ENCODE measurements at regions not wholly inside any gene's neighbourhood (a gene's known extent, or its start where the extent isn't known, plus 50 kb on each side); places are given as distances from the start of the nearest gene placed in this dataset.

DNA sequence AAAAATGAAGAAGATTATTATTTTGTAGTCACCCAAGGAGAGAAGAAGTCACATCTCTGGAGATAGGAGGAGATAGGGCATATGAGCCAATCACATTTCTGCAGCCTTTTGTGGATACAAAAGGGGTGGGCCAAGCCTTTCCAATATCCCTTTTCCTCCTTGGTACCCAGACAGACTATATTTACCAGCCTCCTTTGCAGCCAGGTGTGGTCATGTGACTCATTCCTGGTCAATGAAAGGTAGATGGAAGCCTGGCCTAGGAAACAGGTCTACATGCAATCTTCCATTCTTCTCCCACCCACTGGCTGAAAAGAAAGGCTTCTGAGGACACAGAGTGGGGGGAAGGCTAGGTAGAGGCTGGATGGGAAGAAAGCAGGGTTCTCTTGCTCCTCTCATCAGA, 58.1 kb upstream of the ERG start:
- peaks cover 13% of the 10 kb centered on the region; the same call in 1 of the 2 replicates for H3K27me3 ChIP-seq (replicated peaks)
- no peaks in the 10 kb centered on the region for H3K9me3 ChIP-seq (replicated peaks)
- H3K4me1 ChIP-seq (replicated peaks) = no peaks in the 10 kb centered on the region
- DNase-seq (ENCODE audit: low read depth in 1 of 2, low spot score in 2 of 2) = no peak
- H3K27ac ChIP-seq = no peak overlapping the region
- no peak overlapping the region for H3K4me3 ChIP-seq
- H3K36me3 ChIP-seq = no peaks in the 10 kb centered on the region

GRCh38 chr21:38561205-38561604, 62.9 kb upstream of the ERG start:
- H3K4me1 ChIP-seq (replicated peaks) = no peaks in the 10 kb centered on the region
- peaks cover 13% of the 10 kb centered on the region; the same call in 1 of the 2 replicates for H3K27me3 ChIP-seq (replicated peaks)
- H3K4me3 ChIP-seq = no peak overlapping the region
- no peak overlapping the region for H3K27ac ChIP-seq
- H3K36me3 ChIP-seq = no peaks in the 10 kb centered on the region
- H3K9me3 ChIP-seq (replicated peaks) = no peaks in the 10 kb centered on the region
- DNase-seq (ENCODE audit: low read depth in 1 of 2, low spot score in 2 of 2) = no peak

GRCh38 chr21:38561613-38562581, 63.6 kb upstream of the ERG start:
- Histone ChIP-seq H3K4me1 (replicated peaks) (no peaks in the 10 kb centered on the region), H3K36me3 (no peaks in the 10 kb centered on the region), H3K27ac (no peak overlapping the region), H3K4me3 (no peak overlapping the region), H3K9me3 (replicated peaks) (no peaks in the 10 kb centered on the region), H3K27me3 (replicated peaks) (peaks cover 13% of the 10 kb centered on the region; the same call in 1 of the 2 replicates)
- DNase-seq (ENCODE audit: low read depth in 1 of 2, low spot score in 2 of 2) = no peak

GRCh38 chr21:38567335-38567969, 69.2 kb upstream of the ERG start:
- Histone ChIP-seq H3K27me3 (replicated peaks) (peaks cover 17% of the 10 kb centered on the region), H3K27ac (no peak overlapping the region), H3K4me3 (peak overlapping the region; percentile 11; the same call in 1 of the 2 replicates), H3K4me1 (replicated peaks) (peaks cover 8% of the 10 kb centered on the region; the same call in 1 of the 2 replicates), H3K36me3 (no peaks in the 10 kb centered on the region), H3K9me3 (replicated peaks) (no peaks in the 10 kb centered on the region)
- peak; percentile 27 to 61 for DNase-seq (ENCODE audit: low read depth in 1 of 2, low spot score in 2 of 2)

DNA sequence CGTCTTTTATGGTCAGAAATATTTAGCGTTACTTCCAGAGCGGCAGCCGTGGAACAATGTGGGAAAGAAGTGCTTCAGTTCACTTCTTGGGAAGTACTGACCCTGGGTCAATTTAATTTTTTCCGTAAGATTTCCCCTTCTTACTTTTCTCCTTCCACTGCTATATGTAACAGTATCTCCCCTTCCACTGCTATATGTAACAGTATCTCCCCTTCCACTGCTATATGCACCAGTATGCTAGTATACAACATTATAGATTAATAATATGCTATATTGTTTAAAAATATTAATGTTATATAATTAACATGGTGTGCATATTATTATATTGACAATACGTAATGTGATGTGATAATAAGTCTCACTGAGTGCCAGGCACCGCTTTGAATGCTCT, 69.7 kb upstream of the ERG start:
- Histone ChIP-seq H3K4me3 (peak overlapping the region; percentile 11; the same call in 1 of the 2 replicates), H3K27me3 (replicated peaks) (peaks cover 17% of the 10 kb centered on the region), H3K4me1 (replicated peaks) (peaks cover 8% of the 10 kb centered on the region; the same call in 1 of the 2 replicates), H3K9me3 (replicated peaks) (no peaks in the 10 kb centered on the region), H3K36me3 (no peaks in the 10 kb centered on the region), H3K27ac (no peak overlapping the region)
- no peak for DNase-seq (ENCODE audit: low read depth in 1 of 2, low spot score in 2 of 2)

DNA sequence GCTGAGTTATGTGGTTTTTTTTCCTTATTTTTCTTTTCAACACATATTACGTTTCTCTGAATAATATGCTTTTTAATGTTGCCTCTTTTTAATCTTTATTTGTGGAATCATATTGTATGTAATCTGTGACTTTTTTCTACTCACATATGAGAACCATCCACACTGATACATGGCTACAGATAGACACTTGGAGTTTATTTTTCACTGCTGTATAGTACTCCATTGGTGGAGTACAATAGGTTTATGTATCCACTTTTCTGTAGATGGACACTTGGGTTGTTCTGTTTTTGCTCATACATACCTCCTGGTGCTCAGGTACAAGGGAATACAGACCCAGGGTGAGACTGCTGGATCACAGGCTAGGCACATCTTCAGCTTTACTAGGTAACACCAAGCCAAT, 71.5 kb upstream of the ERG start:
- no peak overlapping the region for H3K4me3 ChIP-seq

GRCh38 chr21:38570596-38570995, 72.3 kb upstream of the ERG start:
- Histone ChIP-seq H3K27ac (no peak overlapping the region), H3K4me1 (replicated peaks) (peaks cover 8% of the 10 kb centered on the region; the same call in 1 of the 2 replicates), H3K27me3 (replicated peaks) (peaks cover 23% of the 10 kb centered on the region), H3K4me3 (no peak overlapping the region), H3K9me3 (replicated peaks) (no peaks in the 10 kb centered on the region), H3K36me3 (no peaks in the 10 kb centered on the region)
- no peak for DNase-seq (ENCODE audit: low read depth in 1 of 2, low spot score in 2 of 2)

More for the DNA sequence above, 71.5 kb upstream of the ERG start:
- Histone ChIP-seq H3K27me3 (replicated peaks) (peaks cover 17% of the 10 kb centered on the region), H3K9me3 (replicated peaks) (no peaks in the 10 kb centered on the region), H3K4me1 (replicated peaks) (peaks cover 8% of the 10 kb centered on the region; the same call in 1 of the 2 replicates), H3K27ac (no peak overlapping the region), H3K36me3 (no peaks in the 10 kb centered on the region)
- DNase-seq (ENCODE audit: low read depth in 1 of 2, low spot score in 2 of 2) = no peak

- Histone ChIP-seq H3K9me3 (replicated peaks) (no peaks in the 10 kb centered on the region), H3K27ac (no peak overlapping the region), H3K4me3 (no peak overlapping the region), H3K36me3 (no peaks in the 10 kb centered on the region), H3K27me3 (replicated peaks) (0 out of 2 replicates have a peak, but pooled peaks cover 9% of the 10 kb centered on the region), H3K4me1 (replicated peaks) (no peaks in the 10 kb centered on the region)
- no peak for DNase-seq (ENCODE audit: low read depth in 1 of 2, low spot score in 2 of 2)
Observed at GRCh38 chr21:38574895-38575575, 76.8 kb upstream of the ERG start.

DNA sequence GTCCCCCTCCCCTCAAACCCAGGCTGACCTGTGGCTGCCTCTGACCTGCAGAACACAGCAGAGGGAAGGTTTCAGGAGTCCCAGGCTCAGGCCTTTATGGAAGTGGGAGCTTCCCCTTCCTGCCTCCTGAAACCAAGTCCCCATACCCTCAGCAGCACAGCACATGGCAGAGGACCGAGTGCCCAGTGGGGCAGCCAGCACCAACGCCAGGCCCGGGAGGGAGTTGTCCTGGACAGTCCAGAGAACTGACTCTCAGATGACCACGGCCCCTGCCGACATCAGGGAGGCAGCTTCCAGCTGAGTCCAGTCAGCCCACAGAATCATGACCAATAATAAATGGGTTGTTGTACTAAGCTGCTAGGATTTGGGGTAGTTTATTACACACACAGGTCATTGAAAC, 79.6 kb upstream of the ERG start:
- H3K9me3 ChIP-seq (replicated peaks) = no peaks in the 10 kb centered on the region
- no peaks in the 10 kb centered on the region for H3K4me1 ChIP-seq (replicated peaks)
- H3K27ac ChIP-seq = no peak overlapping the region
- H3K27me3 ChIP-seq (replicated peaks) = 0 out of 2 replicates have a peak, but pooled peaks cover 7% of the 10 kb centered on the region
- DNase-seq (ENCODE audit: low read depth in 1 of 2, low spot score in 2 of 2) = no peak
- no peak overlapping the region for H3K4me3 ChIP-seq
- no peaks in the 10 kb centered on the region for H3K36me3 ChIP-seq

DNA sequence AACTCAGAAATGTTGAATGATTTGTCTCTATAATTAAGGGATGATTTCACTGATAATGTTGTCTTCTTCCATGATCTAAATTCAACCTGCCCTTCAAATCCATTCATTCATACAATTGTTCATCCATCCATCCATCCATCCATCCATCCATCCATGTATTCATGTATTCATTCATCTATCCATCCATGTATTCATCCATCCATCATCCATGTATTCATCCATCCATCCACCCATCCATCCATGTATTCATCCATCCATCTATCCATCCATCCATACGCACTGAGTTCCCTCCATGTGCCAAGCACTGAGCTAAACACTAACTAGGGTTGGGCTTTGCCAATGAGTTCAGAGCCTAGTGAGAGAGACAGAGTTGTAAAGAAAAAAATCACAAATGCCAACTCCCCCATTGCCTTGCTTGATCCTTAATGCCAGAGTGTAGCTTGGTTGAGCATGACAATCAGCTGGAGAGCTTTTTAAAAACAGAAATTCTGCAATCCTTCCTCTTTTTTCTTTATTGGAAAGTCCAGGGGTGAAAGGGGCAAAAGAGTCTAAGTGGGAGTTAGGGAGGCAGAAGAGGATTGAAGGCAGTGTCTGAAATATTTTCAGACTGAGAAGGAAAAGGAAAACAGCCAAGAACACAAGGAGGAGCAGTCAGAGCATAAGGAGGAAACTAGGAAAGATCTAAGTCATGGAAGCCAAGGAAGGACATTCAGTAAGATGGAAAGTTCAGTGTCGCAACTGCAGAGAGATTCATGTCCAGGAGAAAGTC, 92.4 kb upstream of the ERG start:
- no peak for DNase-seq (ENCODE audit: low read depth in 1 of 2, low spot score in 2 of 2)
- no peaks in the 10 kb centered on the region for H3K36me3 ChIP-seq
- H3K27me3 ChIP-seq (replicated peaks) = no peaks in the 10 kb centered on the region
- H3K4me1 ChIP-seq (replicated peaks) = peaks cover 7% of the 10 kb centered on the region
- no peak overlapping the region for H3K4me3 ChIP-seq
- no peaks in the 10 kb centered on the region for H3K9me3 ChIP-seq (replicated peaks)
- H3K27ac ChIP-seq = no peak overlapping the region

- Histone ChIP-seq H3K36me3 (no peaks in the 10 kb centered on the region), H3K4me1 (replicated peaks) (peaks cover 9% of the 10 kb centered on the region), H3K9me3 (replicated peaks) (no peaks in the 10 kb centered on the region), H3K27me3 (replicated peaks) (no peaks in the 10 kb centered on the region), H3K27ac (no peak overlapping the region), H3K4me3 (no peak overlapping the region)
- no peak for DNase-seq (ENCODE audit: low read depth in 1 of 2, low spot score in 2 of 2)
Observed at GRCh38 chr21:38591218-38591537, 92.9 kb upstream of the ERG start.

DNA sequence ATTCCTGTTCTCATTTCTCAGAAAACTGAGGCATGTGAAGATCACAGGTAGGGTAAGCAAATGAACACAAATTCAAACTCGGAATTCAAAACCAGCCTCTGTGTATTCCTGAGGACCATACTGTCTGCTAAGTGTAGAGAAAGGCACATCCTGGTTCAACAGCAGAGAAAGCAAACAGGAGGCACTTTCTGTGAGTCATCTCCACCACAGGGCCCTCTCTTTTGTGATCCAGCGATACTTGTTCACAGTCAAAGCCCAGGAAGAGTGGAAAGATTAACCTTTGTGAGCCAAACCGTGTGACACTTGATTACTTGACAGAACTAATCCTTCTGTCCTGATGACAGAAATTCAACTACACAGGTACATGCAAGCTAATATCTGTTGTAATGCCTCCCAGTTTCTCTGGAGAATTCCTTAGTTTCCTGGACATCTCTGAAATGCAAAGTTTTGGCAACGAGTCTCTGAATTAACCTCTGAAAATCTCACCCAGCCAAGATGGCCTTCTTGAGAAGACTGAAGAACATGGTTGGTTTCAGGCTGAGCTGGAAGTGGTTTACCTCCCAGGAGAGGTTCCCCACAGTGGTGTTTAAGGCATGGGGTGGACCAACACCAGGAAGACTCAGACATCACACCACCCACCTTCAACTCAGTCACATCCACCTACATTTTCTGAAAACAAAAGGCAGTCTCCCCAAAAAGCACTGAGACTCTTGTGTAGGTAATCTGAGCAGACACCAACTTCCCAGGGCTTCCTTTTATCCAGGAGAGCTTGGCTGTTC, 98.2 kb upstream of the ERG start:
- Histone ChIP-seq H3K4me3 (no peak overlapping the region), H3K9me3 (replicated peaks) (no peaks in the 10 kb centered on the region), H3K27ac (no peak overlapping the region), H3K4me1 (replicated peaks) (peaks cover 13% of the 10 kb centered on the region), H3K36me3 (no peaks in the 10 kb centered on the region), H3K27me3 (replicated peaks) (no peaks in the 10 kb centered on the region; the same call in 1 of the 2 replicates)
- no peak for DNase-seq (ENCODE audit: low read depth in 1 of 2, low spot score in 2 of 2)
